ENCODE measurements at regions not wholly inside any gene's neighbourhood (a gene's known extent, or its start where the extent isn't known, plus 50 kb on each side); places are given as distances from the start of the nearest gene placed in this dataset.

DNA sequence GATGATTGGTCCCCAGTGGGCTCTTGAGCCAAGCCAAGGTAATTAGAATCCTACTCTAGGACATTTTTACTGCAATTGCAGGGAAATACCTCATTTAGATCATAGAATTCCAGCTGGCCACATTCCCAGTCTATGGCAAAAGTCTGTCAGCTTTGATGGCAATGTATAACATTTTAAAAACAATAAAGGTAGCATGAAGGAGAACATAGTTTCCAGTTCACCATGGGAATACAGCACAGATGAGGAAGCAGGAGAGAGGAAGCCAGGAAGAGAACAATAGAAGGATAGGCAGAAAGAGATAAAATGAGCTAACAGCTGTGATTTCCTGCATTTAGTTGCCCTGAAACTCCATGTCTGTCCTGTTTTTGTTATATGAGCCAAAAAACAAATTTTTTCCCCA, 897.3 kb upstream of the DDX18 start:
- Histone ChIP-seq H3K27me3 (ENCODE audit: insufficient read depth) (no peaks in the 10 kb centered on the region), H4K20me1 (replicated peaks; ENCODE audit: insufficient read depth) (no peaks in the 10 kb centered on the region), H3K79me2 (replicated peaks; ENCODE audit: insufficient read depth) (no peaks in the 10 kb centered on the region), H3K27ac (ENCODE audit: low read depth) (no peak overlapping the region), H3K4me2 (no peak overlapping the region), H3K4me1 (ENCODE audit: insufficient read depth) (no peaks in the 10 kb centered on the region), H3K4me3 (no peak overlapping the region), H3F3A (replicated peaks; ENCODE audit: low read depth) (no peaks in the 10 kb centered on the region), H3K9me2 (ENCODE audit: insufficient read depth) (no peaks in the 10 kb centered on the region), H3K36me3 (ENCODE audit: insufficient read depth) (no peaks in the 10 kb centered on the region), H2AFZ (no peak overlapping the region)
- Mint-ChIP-seq H3K4me1 (no peaks in the 10 kb centered on the region), H3K36me3 (ENCODE audit: low read depth) (no peaks in the 10 kb centered on the region), H3K4me3 (no peak overlapping the region), H3K9me3 (no peaks in the 10 kb centered on the region), H3K27me3 (ENCODE audit: insufficient read depth, low read depth, poor library complexity) (peaks cover 2% of the 10 kb centered on the region), H3K27ac (no peak overlapping the region)
- TF ChIP-seq EZH2phosphoT487 (IDR thresholded peaks at IDR 0.05; ENCODE audit: unreplicated experiment) = no peak
- TF ChIP-seq EZH2 (IDR thresholded peaks at IDR 0.05; ENCODE audit: low read depth, unreplicated experiment) = no peak
- no peak for TF ChIP-seq ZNF114 (CRISPR knock-in tag; IDR thresholded peaks at IDR 0.05)
- no peak for TF ChIP-seq NANOG (IDR thresholded peaks at IDR 0.05; ENCODE audit: borderline replicate concordance)
- TF ChIP-seq ZNF462 (CRISPR knock-in tag; IDR thresholded peaks at IDR 0.05) = no peak
- TF ChIP-seq, protein P1, sequence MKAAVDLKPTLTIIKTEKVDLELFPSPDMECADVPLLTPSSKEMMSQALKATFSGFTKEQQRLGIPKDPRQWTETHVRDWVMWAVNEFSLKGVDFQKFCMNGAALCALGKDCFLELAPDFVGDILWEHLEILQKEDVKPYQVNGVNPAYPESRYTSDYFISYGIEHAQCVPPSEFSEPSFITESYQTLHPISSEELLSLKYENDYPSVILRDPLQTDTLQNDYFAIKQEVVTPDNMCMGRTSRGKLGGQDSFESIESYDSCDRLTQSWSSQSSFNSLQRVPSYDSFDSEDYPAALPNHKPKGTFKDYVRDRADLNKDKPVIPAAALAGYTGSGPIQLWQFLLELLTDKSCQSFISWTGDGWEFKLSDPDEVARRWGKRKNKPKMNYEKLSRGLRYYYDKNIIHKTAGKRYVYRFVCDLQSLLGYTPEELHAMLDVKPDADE (IDR thresholded peaks at IDR 0.05) = no peak
- TF ChIP-seq STAT1 (IDR thresholded peaks at IDR 0.05; ENCODE audit: unreplicated experiment) = no peak
- TF ChIP-seq CTCF (conservative IDR thresholded peaks at IDR 0.05; ENCODE audit: low read depth in 2 of 2) = no peak
- TF ChIP-seq POLR2AphosphoS5 (IDR thresholded peaks at IDR 0.05; ENCODE audit: low read depth) = no peak
- no peak for DNase-seq (ENCODE audit: low spot score)
- no peak for ATAC-seq
